ENCODE measurements at regions not wholly inside any gene's neighbourhood (a gene's known extent, or its start where the extent isn't known, plus 50 kb on each side); places are given as distances from the start of the nearest gene placed in this dataset.
"Not testable (repeated sequence)": the region's sequence is repeated elsewhere in the genome, so short reads cannot be mapped to it uniquely, and the experiment has no call there.

- FAIRE-seq = no peak
Measured at GRCh38 chr1:56097713-56098112, 481.6 kb downstream of the PLPP3 start.

- no peak for FAIRE-seq
Measured at GRCh38 chr1:56095696-56096665, 483.4 kb downstream of the PLPP3 start.

- no peak for FAIRE-seq
Measured at GRCh38 chr1:56094168-56094567, 485.2 kb downstream of the PLPP3 start.

GRCh38 chr1:56092684-56093570 lies 486.4 kb downstream of the PLPP3 start:
- no peak for FAIRE-seq

GRCh38 chr1:56089826-56090225 lies 489.5 kb downstream of the PLPP3 start:
- FAIRE-seq = not testable (repeated sequence)

- FAIRE-seq = no peak
Measured at GRCh38 chr1:56084246-56084645, 495.1 kb downstream of the PLPP3 start.

- FAIRE-seq = no peak
Measured at GRCh38 chr1:56081736-56082135, 497.6 kb downstream of the PLPP3 start.

- FAIRE-seq = no peak
Measured at GRCh38 chr1:56081173-56081572, 498.2 kb downstream of the PLPP3 start.

GRCh38 chr1:56080123-56080522 lies 499.2 kb downstream of the PLPP3 start:
- FAIRE-seq = no peak

GRCh38 chr1:56079391-56079790 lies 500.0 kb downstream of the PLPP3 start:
- FAIRE-seq = no peak

GRCh38 chr1:56077206-56077605 lies 502.2 kb downstream of the PLPP3 start:
- no peak for FAIRE-seq

GRCh38 chr1:56074007-56074651 lies 505.2 kb downstream of the PLPP3 start:
- FAIRE-seq = no peak

- no peak for FAIRE-seq
Measured at GRCh38 chr1:56073614-56074006, 505.8 kb downstream of the PLPP3 start.

GRCh38 chr1:56073206-56073605 lies 506.2 kb downstream of the PLPP3 start:
- no peak for FAIRE-seq

GRCh38 chr1:56072310-56072709 lies 507.1 kb downstream of the PLPP3 start:
- no peak for FAIRE-seq

GRCh38 chr1:56071351-56071750 lies 508.0 kb downstream of the PLPP3 start:
- no peak for FAIRE-seq

GRCh38 chr1:56070601-56071000 lies 508.8 kb downstream of the PLPP3 start:
- no peak for FAIRE-seq

GRCh38 chr1:56069824-56070223 lies 509.5 kb downstream of the PLPP3 start:
- FAIRE-seq = no peak

- FAIRE-seq = no peak
Measured at GRCh38 chr1:56068908-56069307, 510.5 kb downstream of the PLPP3 start.

GRCh38 chr1:56068210-56068609 lies 511.2 kb downstream of the PLPP3 start:
- FAIRE-seq = no peak

- no peak for FAIRE-seq
Measured at GRCh38 chr1:56065729-56066128, 513.6 kb downstream of the PLPP3 start.

GRCh38 chr1:56064705-56065104 lies 514.7 kb downstream of the PLPP3 start:
- no peak for FAIRE-seq

- FAIRE-seq = no peak
Measured at GRCh38 chr1:56063461-56063860, 515.9 kb downstream of the PLPP3 start.
